Retinal pigment epithelial cell (primary cell): ENCODE measurements at regions not wholly inside any gene's neighbourhood (a gene's known extent, or its start where the extent isn't known, plus 50 kb on each side); places are given as distances from the start of the nearest gene placed in this dataset.

Experiments used
- DNase-seq: peaks from one replicate; pipeline ENCODE4 v3.0.0-alpha.2; 2010; ENCODE audit warnings: low read depth
- H3K4me3 ChIP-seq: 2 replicates; pipeline ENCODE4 v1.5.1; 2011; ENCODE audit warnings: mild to moderate bottlenecking, low read length, control low read depth, moderate library complexity
- TF ChIP-seq, protein P1 (sequence below): conservative IDR thresholded peaks from 2 replicates; pipeline ENCODE4 v1.5.1; 2011; ENCODE audit warnings: low read depth, low read length, control low read depth, inconsistent platforms

DNA sequence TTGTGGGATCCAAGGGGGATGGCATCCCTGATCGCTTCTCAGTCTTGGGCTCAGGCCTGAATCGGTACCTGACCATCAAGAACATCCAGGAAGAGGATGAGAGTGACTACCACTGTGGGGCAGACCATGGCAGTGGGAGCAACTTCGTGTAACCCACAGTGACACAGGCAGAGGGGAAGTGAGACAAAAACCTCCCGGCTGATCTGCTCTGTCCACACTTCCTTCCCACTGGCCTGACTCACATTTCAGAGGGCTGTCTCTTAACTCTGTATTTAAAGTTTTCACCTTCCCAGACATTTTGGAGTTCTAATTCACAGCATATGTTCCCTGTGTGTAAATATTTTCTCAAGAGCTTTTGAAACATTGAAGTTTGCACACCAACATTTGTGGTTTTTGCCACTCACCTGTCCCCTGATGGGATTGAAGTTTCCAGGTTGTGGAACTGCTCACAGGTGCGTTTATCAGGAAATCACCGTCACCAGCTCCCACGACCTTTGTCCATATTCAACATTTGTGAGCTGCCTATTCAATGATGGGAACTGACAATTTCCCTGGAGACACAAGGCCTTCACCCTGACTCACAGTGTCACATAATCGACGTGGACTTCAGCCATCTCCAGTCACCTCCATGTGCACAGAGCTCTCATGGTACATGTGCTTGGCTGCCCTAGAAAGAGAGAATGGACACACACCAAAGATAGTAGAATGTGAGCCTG, 99.2 kb downstream of the VPREB1 start:
- H3K4me3 ChIP-seq: no peak overlapping the region

DNA sequence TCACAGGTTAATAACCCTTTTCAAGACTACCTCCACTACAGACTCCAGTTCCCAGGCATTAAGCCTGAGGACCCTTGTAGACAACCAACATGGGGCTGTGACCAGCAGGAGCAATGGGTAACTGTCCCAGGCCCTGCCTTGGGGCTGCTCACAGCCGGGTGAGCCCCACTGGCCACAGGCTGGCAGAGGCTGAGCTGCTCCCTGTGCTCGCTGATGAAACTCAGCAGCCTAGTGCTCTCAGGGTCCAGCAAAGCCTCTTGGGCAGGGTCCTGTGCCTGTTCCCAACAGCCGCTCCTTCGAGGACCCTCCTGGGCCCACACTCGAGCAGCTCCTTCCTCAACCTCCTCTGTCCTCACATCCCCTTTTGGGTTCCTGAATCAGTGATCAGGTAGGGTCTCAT, 99.8 kb downstream of the VPREB1 start:
- no peak overlapping the region for H3K4me3 ChIP-seq
- TF ChIP-seq, protein P1, sequence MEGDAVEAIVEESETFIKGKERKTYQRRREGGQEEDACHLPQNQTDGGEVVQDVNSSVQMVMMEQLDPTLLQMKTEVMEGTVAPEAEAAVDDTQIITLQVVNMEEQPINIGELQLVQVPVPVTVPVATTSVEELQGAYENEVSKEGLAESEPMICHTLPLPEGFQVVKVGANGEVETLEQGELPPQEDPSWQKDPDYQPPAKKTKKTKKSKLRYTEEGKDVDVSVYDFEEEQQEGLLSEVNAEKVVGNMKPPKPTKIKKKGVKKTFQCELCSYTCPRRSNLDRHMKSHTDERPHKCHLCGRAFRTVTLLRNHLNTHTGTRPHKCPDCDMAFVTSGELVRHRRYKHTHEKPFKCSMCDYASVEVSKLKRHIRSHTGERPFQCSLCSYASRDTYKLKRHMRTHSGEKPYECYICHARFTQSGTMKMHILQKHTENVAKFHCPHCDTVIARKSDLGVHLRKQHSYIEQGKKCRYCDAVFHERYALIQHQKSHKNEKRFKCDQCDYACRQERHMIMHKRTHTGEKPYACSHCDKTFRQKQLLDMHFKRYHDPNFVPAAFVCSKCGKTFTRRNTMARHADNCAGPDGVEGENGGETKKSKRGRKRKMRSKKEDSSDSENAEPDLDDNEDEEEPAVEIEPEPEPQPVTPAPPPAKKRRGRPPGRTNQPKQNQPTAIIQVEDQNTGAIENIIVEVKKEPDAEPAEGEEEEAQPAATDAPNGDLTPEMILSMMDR: no peak
- DNase-seq: no peak

More for the DNA sequence above, 99.2 kb downstream of the VPREB1 start:
- TF ChIP-seq, protein P1: no peak
- DNase-seq: no peak

DNA sequence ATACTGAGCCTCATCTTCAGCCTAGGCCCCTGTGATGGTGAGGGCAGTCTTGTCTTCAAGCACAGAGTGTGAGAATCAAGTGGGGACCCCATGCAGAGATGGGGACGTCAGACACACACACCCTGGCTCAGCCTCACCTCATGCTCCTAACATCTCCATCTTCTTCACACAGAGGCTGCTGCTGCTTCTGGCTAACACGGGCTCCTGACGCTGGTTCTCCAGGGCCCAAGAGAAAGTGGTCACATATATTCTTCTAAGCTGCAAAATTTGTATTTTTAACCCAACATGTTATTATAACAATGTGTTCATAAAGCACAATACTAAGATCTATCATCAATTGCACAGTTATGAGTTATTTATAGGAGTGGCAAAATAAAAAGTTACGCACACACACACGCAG, 101.2 kb downstream of the VPREB1 start:
- DNase-seq: no peak
- TF ChIP-seq, protein P1: no peak

DNA sequence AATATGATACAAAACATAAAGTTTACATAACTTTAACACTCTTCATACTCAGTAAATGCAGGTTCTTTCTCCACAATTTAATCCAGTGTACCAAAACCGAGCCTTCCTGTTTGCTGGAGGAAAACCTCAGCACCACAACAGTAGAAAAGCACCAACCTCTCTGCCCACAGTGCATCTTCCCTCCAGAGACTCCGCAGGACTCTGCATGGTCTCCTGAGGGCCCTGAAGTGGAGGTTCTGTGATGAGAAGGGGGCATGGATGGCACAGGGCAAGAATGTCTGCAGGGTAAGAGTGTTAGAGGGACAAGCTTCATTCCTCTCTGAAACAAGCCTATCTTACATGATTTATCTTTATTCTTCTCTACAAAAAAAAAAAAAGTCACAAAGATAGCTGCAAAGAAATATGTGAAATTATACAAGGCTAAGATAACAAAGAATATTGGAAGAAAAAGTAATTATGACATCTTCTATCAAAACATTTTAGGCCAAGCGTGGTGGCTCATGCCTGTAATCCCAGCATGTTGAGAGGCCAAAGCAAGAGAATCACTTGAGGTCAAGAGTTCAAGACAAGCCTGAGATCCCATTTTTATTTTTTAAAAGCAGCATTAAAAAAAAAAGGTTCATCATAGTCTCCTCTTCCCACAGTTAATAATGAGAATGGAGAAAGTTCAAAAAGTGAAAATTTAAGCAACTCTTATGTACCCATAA, 102.0 kb downstream of the VPREB1 start:
- TF ChIP-seq, protein P1: no peak
- no peak overlapping the region for H3K4me3 ChIP-seq
- no peak for DNase-seq

More for the DNA sequence above, 101.2 kb downstream of the VPREB1 start:
- no peak overlapping the region for H3K4me3 ChIP-seq

DNA sequence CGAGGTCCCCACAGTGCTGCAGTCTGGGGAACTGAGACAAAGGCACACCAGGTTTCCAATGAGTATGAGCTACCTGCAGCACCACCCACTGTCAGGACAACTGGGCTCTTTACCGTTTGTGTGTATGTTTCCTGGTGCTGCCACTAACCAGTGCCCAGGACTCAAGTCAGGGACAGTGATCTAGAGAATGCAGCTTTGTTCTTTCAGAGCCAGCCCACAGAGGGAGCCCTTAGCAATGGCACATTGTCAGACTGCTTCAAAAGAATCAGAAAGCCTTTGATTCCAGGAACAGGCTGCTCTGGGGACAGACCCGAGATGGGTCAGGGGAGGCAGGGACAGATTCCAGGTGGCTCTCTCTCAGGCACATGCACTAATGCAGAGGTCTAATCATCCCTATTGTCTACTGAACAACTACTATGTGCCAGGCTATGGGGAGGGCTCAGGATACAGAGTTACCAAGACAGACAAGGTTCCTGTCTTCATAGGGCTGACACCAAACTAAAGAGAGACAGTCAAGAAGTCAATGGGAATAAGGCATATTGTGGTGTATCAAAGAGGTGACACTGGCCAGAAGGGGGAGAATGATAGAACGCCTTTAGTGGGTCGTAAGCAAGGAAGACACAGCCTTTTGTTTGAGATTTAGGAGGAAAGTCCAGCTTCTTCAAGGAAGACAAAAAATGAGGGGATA, 103.7 kb downstream of the VPREB1 start:
- TF ChIP-seq, protein P1: peak; percentile 49
- no peak overlapping the region for H3K4me3 ChIP-seq
- DNase-seq: no peak

DNA sequence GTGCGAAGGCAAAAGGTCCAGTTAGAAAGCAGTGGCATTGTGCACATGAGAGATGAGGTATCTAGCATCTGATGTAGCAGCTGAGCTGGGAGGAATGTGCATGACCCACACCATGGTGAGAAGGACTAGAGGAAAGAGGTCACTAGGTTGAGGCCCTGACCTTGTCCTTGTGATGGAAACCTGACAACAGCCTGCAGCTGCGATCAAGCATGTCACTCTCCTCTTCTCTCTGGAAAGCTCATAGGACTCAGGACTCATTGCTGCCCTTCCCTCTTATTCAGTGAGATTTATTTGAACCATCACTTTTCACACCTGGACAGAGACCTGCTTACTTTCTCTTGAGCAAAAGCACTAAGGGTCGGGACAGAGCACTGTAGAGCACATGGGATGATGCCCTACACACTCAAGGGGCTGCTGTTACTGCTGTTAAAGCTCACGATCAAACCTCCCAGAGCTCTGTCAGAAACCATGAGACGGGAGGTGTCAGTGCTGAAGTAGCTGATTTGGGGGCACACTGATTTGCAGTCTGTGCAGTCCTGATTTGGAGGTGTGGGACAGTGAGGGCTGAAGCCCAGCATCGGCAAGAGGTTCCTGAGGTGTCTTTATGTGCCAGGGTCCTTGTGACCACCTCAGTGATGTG, 104.3 kb downstream of the VPREB1 start:
- TF ChIP-seq, protein P1: no peak
- no peak for DNase-seq
- H3K4me3 ChIP-seq: no peak overlapping the region
